Fibroblast of lung (primary cell): ENCODE measurements at regions not wholly inside any gene's neighbourhood (a gene's known extent, or its start where the extent isn't known, plus 50 kb on each side); places are given as distances from the start of the nearest gene placed in this dataset.

Source experiments
- DNase-seq, 2 donors: peaks; one replicate each; pipeline versions ENCODE4 v3.0.0 to v3.0.0-alpha.2; 2010; ENCODE audit warnings: low read depth in 2 of 2
- H2AFZ ChIP-seq: 2 replicates; pipeline ENCODE4 v1.5.1; 2012; ENCODE audit warnings: low read length, control low read depth, inconsistent platforms
- H3K27ac ChIP-seq: 2 replicates; pipeline ENCODE4 v1.5.1; 2011; ENCODE audit warnings: low read length, control low read depth; ENCODE audit not compliant: insufficient read depth
- H3K27me3 ChIP-seq: 2 replicates; pipeline ENCODE4 v1.5.1; 2011; ENCODE audit warnings: mild to moderate bottlenecking, low read length; ENCODE audit not compliant: control insufficient read depth, insufficient read depth
- H3K36me3 ChIP-seq: 2 replicates; pipeline ENCODE4 v1.5.1; 2011; ENCODE audit warnings: low read length; ENCODE audit not compliant: control insufficient read depth, insufficient read depth
- H3K4me1 ChIP-seq: 2 replicates; pipeline ENCODE4 v1.5.1; 2011; ENCODE audit warnings: low read length; ENCODE audit not compliant: control insufficient read depth, insufficient read depth; ENCODE audit errors: extremely low read depth
- H3K4me2 ChIP-seq: 2 replicates; pipeline ENCODE4 v1.5.1; 2011; ENCODE audit warnings: low read length, control low read depth; ENCODE audit not compliant: insufficient read depth; ENCODE audit errors: extremely low read depth
- H3K4me3 ChIP-seq, 4 experiments: fragments of 200-600 bp in 1 of 4; sonication (generic) in 1 of 4; replicated peaks in 1 of 4; 2 replicates each; pipeline ENCODE4 v1.5.1; 2011 to 2016; ENCODE audit warnings: low read length in 4 of 4, low read depth in 3 of 4, mild to moderate bottlenecking in 3 of 4, control low read depth in 2 of 4, inconsistent platforms in 1 of 4, mixed read lengths in 1 of 4; ENCODE audit not compliant: insufficient read depth in 1 of 4; ENCODE audit errors: control extremely low read depth in 1 of 4
- H3K79me2 ChIP-seq: 2 replicates; pipeline ENCODE4 v1.5.1; 2012; ENCODE audit warnings: mild to moderate bottlenecking, low read length, inconsistent platforms; ENCODE audit not compliant: control insufficient read depth, insufficient read depth
- H3K9ac ChIP-seq: 2 replicates; pipeline ENCODE4 v1.5.1; 2011; ENCODE audit warnings: mild to moderate bottlenecking, low read length, control low read depth; ENCODE audit not compliant: insufficient read depth
- H3K9me3 ChIP-seq: 2 replicates; pipeline ENCODE4 v1.5.1; 2012; ENCODE audit warnings: low read depth, low read length; ENCODE audit not compliant: control insufficient read depth, insufficient read depth
- H4K20me1 ChIP-seq: 2 replicates; pipeline ENCODE4 v1.5.1; 2011; ENCODE audit warnings: low read length; ENCODE audit not compliant: control insufficient read depth, insufficient read depth; ENCODE audit errors: extremely low read depth
- EZH2 ChIP-seq: IDR thresholded peaks from 2 replicates; pipeline ENCODE4 v1.5.1; 2012; ENCODE audit warnings: low read length, control low read depth, mild to moderate bottlenecking; ENCODE audit errors: missing control alignments
- TF ChIP-seq, protein P1 (sequence below), 2 donors: IDR thresholded peaks in 1 of 2; conservative IDR thresholded peaks in 1 of 2; 1 replicate in 1 of 2; 2 replicates in 1 of 2; pipeline ENCODE4 v1.5.1; 2011 to 2012; ENCODE audit warnings: low read length in 2 of 2, control low read depth in 1 of 2, inconsistent platforms in 1 of 2, low read depth in 1 of 2, mild to moderate bottlenecking in 1 of 2

GRCh38 chr10:64444163-64444562 is 923.0 kb downstream of the REEP3 start:
- Histone ChIP-seq H2AFZ (no peak overlapping the region), H3K4me1 (no peaks in the 10 kb centered on the region), H4K20me1 (no peaks in the 10 kb centered on the region), H3K4me2 (no peak overlapping the region), H3K9me3 (no peaks in the 10 kb centered on the region), H3K79me2 (no peaks in the 10 kb centered on the region), H3K27ac (no peak overlapping the region), H3K36me3 (no peaks in the 10 kb centered on the region), H3K9ac (no peak overlapping the region), H3K27me3 (no peaks in the 10 kb centered on the region), H3K4me3 (no peak overlapping the region)
- TF ChIP-seq, protein P1, sequence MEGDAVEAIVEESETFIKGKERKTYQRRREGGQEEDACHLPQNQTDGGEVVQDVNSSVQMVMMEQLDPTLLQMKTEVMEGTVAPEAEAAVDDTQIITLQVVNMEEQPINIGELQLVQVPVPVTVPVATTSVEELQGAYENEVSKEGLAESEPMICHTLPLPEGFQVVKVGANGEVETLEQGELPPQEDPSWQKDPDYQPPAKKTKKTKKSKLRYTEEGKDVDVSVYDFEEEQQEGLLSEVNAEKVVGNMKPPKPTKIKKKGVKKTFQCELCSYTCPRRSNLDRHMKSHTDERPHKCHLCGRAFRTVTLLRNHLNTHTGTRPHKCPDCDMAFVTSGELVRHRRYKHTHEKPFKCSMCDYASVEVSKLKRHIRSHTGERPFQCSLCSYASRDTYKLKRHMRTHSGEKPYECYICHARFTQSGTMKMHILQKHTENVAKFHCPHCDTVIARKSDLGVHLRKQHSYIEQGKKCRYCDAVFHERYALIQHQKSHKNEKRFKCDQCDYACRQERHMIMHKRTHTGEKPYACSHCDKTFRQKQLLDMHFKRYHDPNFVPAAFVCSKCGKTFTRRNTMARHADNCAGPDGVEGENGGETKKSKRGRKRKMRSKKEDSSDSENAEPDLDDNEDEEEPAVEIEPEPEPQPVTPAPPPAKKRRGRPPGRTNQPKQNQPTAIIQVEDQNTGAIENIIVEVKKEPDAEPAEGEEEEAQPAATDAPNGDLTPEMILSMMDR (conservative IDR thresholded peaks at IDR 0.05 in 1 of 2, IDR thresholded peaks at IDR 0.05 in 1 of 2; ENCODE audit: low read depth in 1 of 2, low read length in 2 of 2), result no peak
- TF ChIP-seq EZH2, result no peak
- DNase-seq, result no peak

DNA sequence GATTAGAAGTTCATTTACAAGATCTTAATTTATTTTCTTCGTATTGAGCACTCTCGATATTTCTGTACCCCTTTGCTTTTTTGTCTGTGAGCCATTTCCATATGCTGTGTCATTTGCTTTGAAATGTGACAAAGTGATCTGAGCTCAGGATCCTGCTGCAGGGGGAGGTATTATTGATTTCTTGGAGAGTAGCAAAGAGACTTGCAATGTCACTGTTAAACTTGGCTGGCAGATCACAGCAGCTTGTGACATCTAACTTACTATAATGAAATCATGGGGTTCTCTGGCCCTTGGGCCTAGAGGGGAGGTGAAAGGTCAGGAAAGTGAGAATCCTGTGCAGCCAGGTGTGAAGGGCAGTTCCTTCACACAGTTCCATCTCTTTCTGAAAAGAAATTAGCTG is 923.4 kb downstream of the REEP3 start:
- Histone ChIP-seq H3K4me1 (no peaks in the 10 kb centered on the region), H2AFZ (no peak overlapping the region), H3K4me2 (no peak overlapping the region), H3K9ac (no peak overlapping the region), H3K27me3 (no peaks in the 10 kb centered on the region), H3K27ac (no peak overlapping the region), H3K36me3 (no peaks in the 10 kb centered on the region), H3K79me2 (no peaks in the 10 kb centered on the region), H4K20me1 (no peaks in the 10 kb centered on the region), H3K4me3 (no peak overlapping the region), H3K9me3 (no peaks in the 10 kb centered on the region)
- no peak for TF ChIP-seq EZH2
- TF ChIP-seq, protein P1 (conservative IDR thresholded peaks at IDR 0.05 in 1 of 2, IDR thresholded peaks at IDR 0.05 in 1 of 2; ENCODE audit: low read depth in 1 of 2, low read length in 2 of 2), result no peak
- no peak for DNase-seq

DNA sequence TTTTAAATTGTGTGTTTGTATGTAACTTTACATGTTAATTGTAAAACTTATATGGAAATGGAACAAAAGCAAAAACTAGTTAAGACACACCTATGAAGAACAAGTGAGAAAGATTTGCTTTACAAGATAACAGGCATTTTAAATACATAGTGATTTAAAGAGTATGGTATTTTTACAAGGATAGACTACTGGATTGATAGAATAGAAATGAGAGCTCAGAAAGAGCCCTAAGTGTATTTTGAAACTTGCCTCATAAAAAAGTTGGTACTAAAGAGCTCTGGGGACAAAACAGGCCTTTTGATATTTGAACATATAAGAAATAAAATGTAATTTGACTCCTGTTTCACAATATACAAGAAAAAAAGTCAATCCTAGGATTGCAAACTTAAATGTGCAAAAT is 928.4 kb downstream of the REEP3 start:
- TF ChIP-seq EZH2, result no peak
- TF ChIP-seq, protein P1 (conservative IDR thresholded peaks at IDR 0.05 in 1 of 2, IDR thresholded peaks at IDR 0.05 in 1 of 2; ENCODE audit: low read depth in 1 of 2, low read length in 2 of 2), result no peak

More for the DNA sequence above, 928.4 kb downstream of the REEP3 start:
- Histone ChIP-seq H3K9me3 (no peaks in the 10 kb centered on the region), H3K9ac (no peak overlapping the region), H3K27me3 (no peaks in the 10 kb centered on the region), H3K4me3 (no peak overlapping the region), H4K20me1 (no peaks in the 10 kb centered on the region), H3K4me2 (no peak overlapping the region), H3K4me1 (no peaks in the 10 kb centered on the region), H3K79me2 (no peaks in the 10 kb centered on the region), H2AFZ (no peak overlapping the region), H3K36me3 (no peaks in the 10 kb centered on the region), H3K27ac (no peak overlapping the region)
- no peak for DNase-seq
